RWPE1 (cell line): ENCODE measurements at regions not wholly inside any gene's neighbourhood (a gene's known extent, or its start where the extent isn't known, plus 50 kb on each side); places are given as distances from the start of the nearest gene placed in this dataset.

ENCODE experiments used
- CTCF ChIA-PET: fragments of 350-600 bp; sonication (Branson Sonifier 250); formaldehyde crosslinking; extraction: SDS; loops from one replicate; lab custom pipeline; 2021; lab: Yijun Ruan, JAX
- POLR2A ChIA-PET: fragments of 400-600 bp; formaldehyde crosslinking; extraction: SDS; loops from one replicate; lab custom pipeline; 2020; ENCODE audit warnings: antibody characterized with exemption; ENCODE audit not compliant: low non-redundant PET; lab: Yijun Ruan, JAX
- DNase-seq: peaks from one replicate; pipeline ENCODE4 v3.0.0; 2012; ENCODE audit warnings: low spot score
- H3K27ac ChIP-seq: fragments of 450-650 bp; 2 replicates; pipeline ENCODE4 v1.5.1; 2017
- TF ChIP-seq, protein P1 (sequence below): fragments of 450-650 bp; conservative IDR thresholded peaks from 2 replicates; pipeline ENCODE4 v1.5.1; 2017; ENCODE audit warnings: low read depth, mild to moderate bottlenecking

DNA sequence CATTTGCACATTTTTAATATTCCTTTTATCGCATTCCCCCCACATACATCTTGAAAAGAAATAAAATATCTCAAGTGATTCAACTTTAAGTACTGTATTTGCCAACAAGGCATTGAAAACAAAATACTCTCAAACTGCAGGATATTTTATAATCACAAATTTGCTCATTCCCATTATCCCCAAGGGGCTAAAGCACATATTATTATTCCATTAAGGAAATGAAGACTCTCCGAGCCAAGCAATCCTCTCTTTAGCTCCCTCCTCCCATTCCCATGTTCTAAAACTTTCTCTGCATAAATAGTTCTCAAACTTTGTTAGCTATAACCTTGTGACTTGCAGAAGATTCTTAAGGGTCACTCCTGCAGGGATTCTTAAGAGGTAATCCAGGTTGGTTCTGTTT is 436.8 kb downstream of the KCNJ2 start:
- TF ChIP-seq, protein P1, sequence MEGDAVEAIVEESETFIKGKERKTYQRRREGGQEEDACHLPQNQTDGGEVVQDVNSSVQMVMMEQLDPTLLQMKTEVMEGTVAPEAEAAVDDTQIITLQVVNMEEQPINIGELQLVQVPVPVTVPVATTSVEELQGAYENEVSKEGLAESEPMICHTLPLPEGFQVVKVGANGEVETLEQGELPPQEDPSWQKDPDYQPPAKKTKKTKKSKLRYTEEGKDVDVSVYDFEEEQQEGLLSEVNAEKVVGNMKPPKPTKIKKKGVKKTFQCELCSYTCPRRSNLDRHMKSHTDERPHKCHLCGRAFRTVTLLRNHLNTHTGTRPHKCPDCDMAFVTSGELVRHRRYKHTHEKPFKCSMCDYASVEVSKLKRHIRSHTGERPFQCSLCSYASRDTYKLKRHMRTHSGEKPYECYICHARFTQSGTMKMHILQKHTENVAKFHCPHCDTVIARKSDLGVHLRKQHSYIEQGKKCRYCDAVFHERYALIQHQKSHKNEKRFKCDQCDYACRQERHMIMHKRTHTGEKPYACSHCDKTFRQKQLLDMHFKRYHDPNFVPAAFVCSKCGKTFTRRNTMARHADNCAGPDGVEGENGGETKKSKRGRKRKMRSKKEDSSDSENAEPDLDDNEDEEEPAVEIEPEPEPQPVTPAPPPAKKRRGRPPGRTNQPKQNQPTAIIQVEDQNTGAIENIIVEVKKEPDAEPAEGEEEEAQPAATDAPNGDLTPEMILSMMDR, result no peak
- no peak overlapping the region for H3K27ac ChIP-seq
- POLR2A ChIA-PET, result no interaction called here
- no peak for DNase-seq
- CTCF ChIA-PET, result no interaction called here

DNA sequence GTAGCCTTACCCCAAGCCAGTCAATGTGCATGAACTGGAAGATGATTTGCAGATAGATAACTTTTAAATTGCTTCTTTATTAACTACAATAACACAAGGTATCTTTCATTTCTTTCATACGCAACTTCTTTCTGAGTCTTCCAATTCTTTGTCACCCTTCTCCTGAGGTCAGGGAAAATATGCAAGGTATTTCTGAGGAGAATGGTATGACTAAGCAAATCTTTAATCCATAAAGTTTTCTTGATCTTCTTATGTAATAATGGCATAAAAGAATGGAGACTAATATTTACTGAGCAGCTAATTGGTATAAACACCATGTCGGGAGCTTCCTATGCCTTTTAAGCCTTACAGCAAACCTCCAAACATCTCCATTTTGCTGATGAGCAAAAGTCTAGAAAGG is 438.9 kb downstream of the KCNJ2 start:
- CTCF ChIA-PET, result no interaction called here
- POLR2A ChIA-PET, result no interaction called here
- TF ChIP-seq, protein P1, result no peak
- no peak for DNase-seq
- no peak overlapping the region for H3K27ac ChIP-seq

DNA sequence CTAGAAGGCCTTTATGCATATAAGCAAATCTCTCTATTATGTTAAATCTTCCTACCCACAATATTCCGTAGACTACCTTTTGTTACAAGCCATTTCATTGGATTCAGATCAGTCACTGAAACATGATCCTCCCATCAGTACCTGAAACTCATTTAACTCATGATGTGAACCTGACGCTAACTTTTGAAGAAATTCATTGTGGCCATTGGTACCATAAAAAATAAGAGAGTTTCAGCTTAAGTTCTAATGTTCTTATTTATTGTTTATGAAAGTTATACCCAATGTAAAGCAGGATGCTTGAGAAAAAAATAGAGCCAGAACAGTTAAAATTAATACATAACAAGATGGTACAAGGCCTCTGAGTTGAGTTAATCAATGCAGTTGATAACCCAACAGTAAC is 439.6 kb downstream of the KCNJ2 start:
- no peak overlapping the region for H3K27ac ChIP-seq
- ChIA-PET CTCF (no interaction called here), POLR2A (no interaction called here)
- no peak for DNase-seq
- TF ChIP-seq, protein P1, result no peak

DNA sequence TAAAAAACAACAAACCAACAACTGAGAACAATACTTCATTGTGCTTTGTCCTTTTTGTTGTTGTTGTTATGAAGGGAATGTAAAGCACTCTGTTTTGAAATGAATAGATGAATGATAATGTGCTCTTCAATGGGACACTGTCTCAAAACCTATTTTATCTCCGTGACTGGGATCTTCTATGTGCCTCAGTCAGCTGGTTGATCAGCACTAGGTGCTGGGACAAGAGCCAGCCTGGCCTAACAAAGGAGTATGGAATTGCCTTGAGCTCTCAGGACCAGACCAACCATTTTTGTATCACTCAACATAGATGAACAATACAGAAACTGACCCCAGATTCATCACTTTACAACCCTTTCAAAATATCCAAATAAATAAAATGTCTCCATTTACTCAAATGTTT is 440.2 kb downstream of the KCNJ2 start:
- CTCF ChIA-PET, result interaction anchor here (0.7 kb wide), 1 partner anchor 1440 kb away, joined by 5 read pairs; no protein-coding TSS in a partner anchor
- TF ChIP-seq, protein P1, result no peak
- H3K27ac ChIP-seq, result no peak overlapping the region
- POLR2A ChIA-PET, result no interaction called here
- no peak for DNase-seq

DNA sequence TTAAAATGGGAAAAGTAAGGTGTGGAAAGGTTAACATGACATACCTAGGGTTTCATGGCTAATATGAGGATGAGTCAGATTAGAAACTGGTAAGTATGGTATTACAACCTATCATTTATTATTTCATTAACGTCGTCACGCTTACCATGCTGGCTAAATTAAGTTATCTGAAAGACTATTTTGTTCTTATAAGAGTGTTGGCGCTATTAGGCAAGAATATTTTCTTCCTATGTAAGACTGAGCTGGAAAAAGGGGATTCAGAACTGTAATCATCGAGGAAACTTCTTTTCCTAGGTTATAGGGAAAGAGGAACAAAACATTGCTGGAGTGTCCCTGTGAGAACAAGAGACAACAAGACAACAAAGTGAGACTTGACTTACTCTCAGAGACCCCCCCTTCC is 440.8 kb downstream of the KCNJ2 start:
- no peak overlapping the region for H3K27ac ChIP-seq
- ChIA-PET CTCF (interaction anchor here (0.7 kb wide), 2 partner anchors 581 to 1441 kb away, joined by 4 to 5 read pairs; no protein-coding TSS in a partner anchor), POLR2A (no interaction called here)
- DNase-seq, result no peak
- TF ChIP-seq, protein P1, result no peak

DNA sequence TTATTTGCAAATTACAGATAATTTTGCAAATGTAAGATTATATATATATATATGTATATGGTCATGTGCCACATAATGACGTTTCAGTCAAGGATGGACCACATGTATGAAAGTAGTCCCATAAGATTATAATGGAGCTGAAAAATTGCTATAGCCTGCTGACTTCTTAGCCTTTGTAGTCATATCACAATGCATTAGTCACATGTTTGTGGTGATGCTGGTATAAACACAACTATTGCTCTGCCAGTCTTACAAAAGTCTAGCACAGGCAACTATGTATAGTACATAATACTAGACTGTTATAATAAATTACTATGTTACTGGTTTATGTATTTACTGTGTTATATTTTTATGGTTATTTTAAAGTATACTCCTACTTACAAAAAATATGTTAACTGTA is 444.3 kb downstream of the KCNJ2 start:
- DNase-seq, result no peak
- ChIA-PET POLR2A (no interaction called here), CTCF (interaction anchor here (0.7 kb wide), 1 partner anchor 16 kb away, joined by 3 read pairs; no protein-coding TSS in a partner anchor)
- TF ChIP-seq, protein P1, result no peak
- no peak overlapping the region for H3K27ac ChIP-seq

DNA sequence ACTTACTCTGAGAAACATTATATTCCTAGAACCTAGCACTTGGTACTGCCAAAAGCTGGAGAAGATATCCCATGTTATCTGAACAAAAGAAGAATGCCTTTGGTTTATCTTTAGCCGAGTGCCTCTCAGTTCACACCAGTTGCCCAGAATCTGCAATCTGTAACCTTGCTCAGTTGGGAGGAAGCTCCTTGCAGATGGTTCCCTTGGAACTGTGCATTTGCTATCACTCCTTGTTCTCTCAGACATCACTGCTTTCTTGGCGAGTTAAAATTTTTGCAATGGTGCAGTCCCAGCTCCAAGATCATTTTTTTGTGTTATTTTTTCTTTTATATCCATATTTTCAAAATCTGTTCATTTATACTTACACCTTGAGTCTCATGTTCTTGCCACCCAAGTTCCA is 446.5 kb downstream of the KCNJ2 start:
- DNase-seq, result no peak
- POLR2A ChIA-PET, result no interaction called here
- CTCF ChIA-PET, result no interaction called here
- no peak overlapping the region for H3K27ac ChIP-seq
- TF ChIP-seq, protein P1, result no peak
